Common myeloid progenitor, CD34-positive (primary cell): ENCODE measurements at regions not wholly inside any gene's neighbourhood (a gene's known extent, or its start where the extent isn't known, plus 50 kb on each side); places are given as distances from the start of the nearest gene placed in this dataset.

ENCODE experiments used
- CTCF ChIA-PET: fragments of 350-600 bp; sonication (Branson Sonifier 250); formaldehyde crosslinking; loops from one replicate; lab custom pipeline; 2021; ENCODE audit warnings: antibody characterized with exemption; lab: Charles Lee
- POLR2A ChIA-PET: fragments of 350-600 bp; sonication (Branson Sonifier 250); formaldehyde crosslinking; loops from one replicate; lab custom pipeline; 2021; ENCODE audit warnings: antibody characterized with exemption; lab: Charles Lee
- DNase-seq, 3 donors: peaks; one replicate each; pipeline versions ENCODE4 v3.0.0 to v3.0.0-alpha.2; 2013
- H3K27ac ChIP-seq, 2 experiments: 1 replicate in 1 of 2; 2 replicates in 1 of 2; pipeline ENCODE4 v1.7.0; 2013; ENCODE audit warnings: inconsistent platforms in 2 of 2, low read length in 2 of 2, mild to moderate bottlenecking in 2 of 2, low read depth in 1 of 2, moderate library complexity in 1 of 2; ENCODE audit not compliant: severe bottlenecking in 2 of 2, insufficient read depth in 1 of 2, poor library complexity in 1 of 2
- H3K27me3 ChIP-seq, 5 experiments: replicated peaks in 2 of 5; 1 replicate in 3 of 5; 2 replicates in 2 of 5; pipeline versions ENCODE4 v1.6.1 to v1.7.0; 2013; ENCODE audit warnings: low read length in 4 of 5, mild to moderate bottlenecking in 2 of 5, moderate library complexity in 2 of 5, inconsistent platforms in 1 of 5; ENCODE audit not compliant: insufficient read depth in 5 of 5, control insufficient read depth in 4 of 5
- H3K36me3 ChIP-seq, 4 experiments: 1 replicate in 2 of 4; 2 replicates in 2 of 4; pipeline versions ENCODE4 v1.6.1 to v1.7.0; 2013; ENCODE audit warnings: low read length in 3 of 4, control low read depth in 1 of 4, mild to moderate bottlenecking in 1 of 4; ENCODE audit not compliant: control insufficient read depth in 4 of 4, insufficient read depth in 4 of 4
- H3K4me1 ChIP-seq, 4 experiments: 1 replicate in 3 of 4; 2 replicates in 1 of 4; pipeline versions ENCODE4 v1.6.1 to v1.7.1; 2013; ENCODE audit warnings: low read length in 3 of 4, mild to moderate bottlenecking in 3 of 4, control low read depth in 1 of 4, inconsistent platforms in 1 of 4, moderate library complexity in 1 of 4; ENCODE audit not compliant: control insufficient read depth in 4 of 4, insufficient read depth in 4 of 4; ENCODE audit errors: control extremely low read depth in 1 of 4
- H3K4me3 ChIP-seq, 7 experiments: 1 replicate in 4 of 7; 2 replicates in 3 of 7; pipeline versions ENCODE4 v1.5.1 to v1.7.0; 2013; ENCODE audit warnings: mild to moderate bottlenecking in 7 of 7, low read length in 6 of 7, moderate library complexity in 6 of 7, inconsistent platforms in 2 of 7, low read depth in 2 of 7, control low read depth in 1 of 7; ENCODE audit not compliant: insufficient read depth in 4 of 7, control insufficient read depth in 1 of 7; ENCODE audit errors: extremely low read depth in 1 of 7
- H3K9me3 ChIP-seq, 5 experiments: 1 replicate in 4 of 5; 2 replicates in 1 of 5; pipeline versions ENCODE4 v1.6.1 to v1.7.1; 2013; ENCODE audit warnings: low read length in 4 of 5, mild to moderate bottlenecking in 2 of 5, inconsistent platforms in 1 of 5, low read depth in 1 of 5, moderate library complexity in 1 of 5; ENCODE audit not compliant: control insufficient read depth in 4 of 5, insufficient read depth in 2 of 5; ENCODE audit errors: control extremely low read depth in 1 of 5
- WGBS: methylation state at CpG from one replicate; pipeline ENCODE4 v1.1.5; 2013; ENCODE audit not compliant: insufficient coverage; 5-methylcytosine and 5-hydroxymethylcytosine counted together

- Histone ChIP-seq H3K27me3 (no peaks in the 10 kb centered on the region), H3K27ac (no peak overlapping the region), H3K9me3 (peaks cover 0 to 3% (median 0%) of the 10 kb centered on the region in 5 experiments), H3K4me3 (no peak overlapping the region), H3K36me3 (no peaks in the 10 kb centered on the region), H3K4me1 (no peaks in the 10 kb centered on the region)
- ChIA-PET CTCF (no interaction called here), POLR2A (no interaction called here)
- DNase-seq: no peak
These were observed 380.9 kb upstream of the PTBP2 start for GRCh38 chr1:96340686-96341085.

DNA sequence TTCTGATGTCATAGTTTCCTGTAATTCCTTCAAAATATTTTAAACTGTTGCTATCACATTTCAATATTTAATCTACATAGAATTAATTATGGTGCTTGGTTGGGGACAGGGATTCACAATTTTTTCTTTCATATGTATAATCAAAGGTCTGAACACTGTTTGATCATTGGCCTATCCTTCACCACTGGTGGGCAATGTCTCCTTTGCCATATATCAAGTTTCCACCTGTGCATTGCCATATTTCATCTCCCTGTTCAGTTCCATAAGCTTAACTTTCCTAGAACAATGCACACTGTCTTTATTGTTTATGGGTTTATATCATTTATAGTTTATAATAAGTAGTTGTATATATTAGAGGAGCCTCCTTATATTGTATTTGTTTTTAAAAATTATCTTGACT, 374.9 kb upstream of the PTBP2 start:
- Histone ChIP-seq H3K36me3 (no peaks in the 10 kb centered on the region), H3K27me3 (no peaks in the 10 kb centered on the region), H3K4me1 (no peaks in the 10 kb centered on the region), H3K9me3 (no peaks in the 10 kb centered on the region), H3K27ac (no peak overlapping the region), H3K4me3 (no peak overlapping the region)
- ChIA-PET POLR2A (no interaction called here), CTCF (no interaction called here)
- DNase-seq: no peak

- ChIA-PET CTCF (no interaction called here), POLR2A (no interaction called here)
- H3K4me1 ChIP-seq: no peaks in the 10 kb centered on the region
- no peaks in the 10 kb centered on the region for H3K27me3 ChIP-seq
- no peak overlapping the region for H3K4me3 ChIP-seq
- WGBS: 96% methylated on average over 3 of the region's 4 CpGs
- H3K9me3 ChIP-seq: no peaks in the 10 kb centered on the region
- no peak overlapping the region for H3K27ac ChIP-seq
- no peaks in the 10 kb centered on the region for H3K36me3 ChIP-seq
- no peak for DNase-seq
These were observed 371.7 kb upstream of the PTBP2 start for GRCh38 chr1:96349896-96350295.

DNA sequence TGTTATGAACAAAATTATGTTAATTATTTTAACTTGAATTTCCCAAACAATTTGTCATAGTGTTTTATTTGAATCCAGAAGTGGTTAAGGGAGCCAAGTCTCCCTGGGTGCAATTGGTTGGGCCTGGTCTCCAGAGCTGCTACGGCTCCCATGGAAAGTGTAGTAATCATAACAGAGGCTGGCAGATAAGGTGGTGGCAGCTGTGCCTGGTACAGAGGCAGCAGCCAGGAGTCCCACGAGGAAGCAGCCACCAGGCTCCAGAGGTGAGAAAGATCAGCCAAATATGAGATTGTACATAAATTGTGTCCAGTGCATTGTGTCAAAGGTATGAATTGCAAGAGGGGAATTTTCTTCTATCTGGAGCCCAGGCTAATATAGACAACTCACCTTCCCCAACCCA, 368.9 kb upstream of the PTBP2 start:
- Histone ChIP-seq H3K4me1 (no peaks in the 10 kb centered on the region), H3K27ac (no peak overlapping the region), H3K9me3 (no peaks in the 10 kb centered on the region), H3K27me3 (no peaks in the 10 kb centered on the region), H3K4me3 (no peak overlapping the region), H3K36me3 (no peaks in the 10 kb centered on the region)
- ChIA-PET POLR2A (no interaction called here), CTCF (no interaction called here)
- no peak for DNase-seq
- 100% methylated on average over 1 of the region's 2 CpGs for WGBS

DNA sequence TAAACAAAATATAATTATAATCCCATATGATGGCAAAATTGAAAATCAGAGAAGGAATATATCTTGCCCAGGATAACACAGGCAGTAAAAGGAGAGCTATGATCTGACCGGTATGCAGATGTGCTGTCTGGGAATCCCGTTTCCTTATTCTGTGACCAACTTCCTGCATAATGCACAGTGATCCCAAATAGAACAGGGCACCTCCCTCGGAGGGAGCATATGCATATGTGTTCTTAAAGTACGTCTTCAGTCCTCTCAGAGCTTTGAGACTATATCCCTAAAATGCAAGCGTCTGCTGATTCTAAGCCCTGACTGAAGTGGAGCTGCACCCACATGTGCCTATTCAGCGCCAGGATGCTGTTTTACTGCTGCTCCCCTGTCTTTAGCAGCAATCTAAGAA, 366.1 kb upstream of the PTBP2 start:
- POLR2A ChIA-PET: no interaction called here
- 95% methylated on average over 6 of the region's 6 CpGs for WGBS
- no peaks in the 10 kb centered on the region for H3K4me1 ChIP-seq

DNA sequence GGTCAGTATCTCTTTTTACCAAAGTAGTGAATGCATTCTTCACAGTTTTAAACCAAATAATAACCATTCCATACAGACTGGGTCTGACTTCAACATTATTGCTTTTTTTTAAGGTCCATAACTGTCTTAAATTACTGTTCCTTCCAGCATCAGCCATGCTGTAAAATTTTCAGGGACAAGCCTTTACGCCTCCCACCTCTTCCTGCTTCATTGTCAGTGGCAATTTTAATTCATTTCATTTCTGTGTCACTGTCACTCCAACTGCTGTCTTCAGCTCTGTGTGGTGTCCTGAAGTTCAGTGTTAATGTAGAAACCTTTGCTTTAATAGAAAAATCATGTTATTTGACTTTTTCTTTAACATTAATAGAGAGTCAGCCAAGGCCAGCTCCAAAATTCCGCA, 365.6 kb upstream of the PTBP2 start:
- Histone ChIP-seq H3K27me3 (no peaks in the 10 kb centered on the region), H3K9me3 (no peaks in the 10 kb centered on the region), H3K36me3 (no peaks in the 10 kb centered on the region), H3K4me3 (no peak overlapping the region), H3K4me1 (no peaks in the 10 kb centered on the region), H3K27ac (no peak overlapping the region)
- ChIA-PET CTCF (no interaction called here), POLR2A (no interaction called here)
- DNase-seq: no peak
- WGBS: no CpG with 5 or more reads among the region's 2 CpGs

More for the DNA sequence above, 366.1 kb upstream of the PTBP2 start:
- H3K27me3 ChIP-seq: no peaks in the 10 kb centered on the region
- no peak overlapping the region for H3K27ac ChIP-seq
- H3K36me3 ChIP-seq: no peaks in the 10 kb centered on the region
- H3K4me3 ChIP-seq: no peak overlapping the region
- no peaks in the 10 kb centered on the region for H3K9me3 ChIP-seq
- CTCF ChIA-PET: interaction anchor here (0.6 kb wide), 1 partner anchor 1685 kb away, joined by 4 read pairs; no protein-coding TSS in a partner anchor
- DNase-seq: no peak

DNA sequence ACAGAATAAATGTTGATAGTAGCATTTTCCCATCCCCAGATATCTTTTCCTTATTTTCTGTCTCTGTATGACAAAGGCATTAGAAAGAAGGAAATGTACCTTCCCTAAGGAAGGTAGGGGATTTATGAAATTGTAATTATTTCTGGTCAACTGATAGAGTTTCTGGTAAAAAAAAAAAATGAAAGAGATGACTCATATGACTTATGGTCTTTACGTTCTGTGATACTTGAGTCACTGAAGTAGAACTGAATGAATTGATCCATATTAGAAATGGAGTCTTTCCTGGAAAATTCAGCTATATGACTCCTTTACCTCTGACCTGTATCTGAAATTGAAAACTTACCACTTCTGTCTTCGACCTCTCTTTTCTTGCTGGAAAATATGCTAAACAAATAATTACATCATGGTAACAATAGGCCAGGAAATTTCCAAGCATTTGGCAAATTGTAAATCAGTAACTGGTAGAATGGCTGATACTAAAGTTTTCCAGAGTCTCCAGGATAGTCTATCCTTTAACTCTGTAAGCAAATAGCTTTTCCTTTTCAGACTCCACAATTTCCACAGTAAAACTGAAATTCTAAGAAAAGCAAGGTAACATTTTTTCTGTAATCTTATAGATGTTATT, 364.3 kb upstream of the PTBP2 start:
- no peak overlapping the region for H3K27ac ChIP-seq
- CTCF ChIA-PET: no interaction called here
- POLR2A ChIA-PET: no interaction called here
- H3K27me3 ChIP-seq: no peaks in the 10 kb centered on the region
- H3K36me3 ChIP-seq: no peaks in the 10 kb centered on the region
- H3K9me3 ChIP-seq: no peaks in the 10 kb centered on the region
- no peak for DNase-seq
- 100% methylated on average over 1 of the region's 2 CpGs for WGBS
- H3K4me1 ChIP-seq: no peaks in the 10 kb centered on the region
- H3K4me3 ChIP-seq: no peak overlapping the region
